ENCODE measurements at regions not wholly inside any gene's neighbourhood (a gene's known extent, or its start where the extent isn't known, plus 50 kb on each side); places are given as distances from the start of the nearest gene placed in this dataset.

- H3K4me3 ChIP-seq, result no peak overlapping the region
- no peaks in the 10 kb centered on the region for H3K27me3 ChIP-seq
- 80 to 83% methylated on average over 9 of the region's 9 CpGs for WGBS, 2 donors
- DNase-seq, result no peak
- intact Hi-C loops (cut with DNase I; ENCODE audit: low total_unique reads), result no loop called here
- TF ChIP-seq POLR2A (IDR thresholded peaks at IDR 0.05), result no peak
- TF ChIP-seq CTCF (IDR thresholded peaks at IDR 0.05), result no peak
- H3K27ac ChIP-seq, result no peak overlapping the region
- no peaks in the 10 kb centered on the region for H3K4me1 ChIP-seq
- no peaks in the 10 kb centered on the region for H3K9me3 ChIP-seq
- H3K36me3 ChIP-seq (ENCODE audit: low read depth, missing control alignments), result no peaks in the 10 kb centered on the region
Observed at GRCh38 chr7:142618655-142619351, 130.5 kb upstream of the PRSS1 start.

GRCh38 chr7:142616842-142617241 lies 132.4 kb upstream of the PRSS1 start:
- WGBS, 2 donors, result 82 to 86% methylated on average over 2 of the region's 2 CpGs

GRCh38 chr7:142616121-142616643 lies 133.1 kb upstream of the PRSS1 start:
- 86 to 87% methylated on average over 11 of the region's 11 CpGs for WGBS, 2 donors
- DNase-seq, result no peak
- intact Hi-C loops (cut with DNase I; ENCODE audit: low total_unique reads), result no loop called here
- H3K36me3 ChIP-seq (ENCODE audit: low read depth, missing control alignments), result no peaks in the 10 kb centered on the region
- no peak overlapping the region for H3K4me3 ChIP-seq
- H3K9me3 ChIP-seq, result no peaks in the 10 kb centered on the region
- H3K4me1 ChIP-seq, result peaks cover 9% of the 10 kb centered on the region
- H3K27ac ChIP-seq, result no peak overlapping the region
- no peak for TF ChIP-seq POLR2A (IDR thresholded peaks at IDR 0.05)
- no peak for TF ChIP-seq CTCF (IDR thresholded peaks at IDR 0.05)
- no peaks in the 10 kb centered on the region for H3K27me3 ChIP-seq

More at GRCh38 chr7:142616842-142617241, 132.4 kb upstream of the PRSS1 start:
- Histone ChIP-seq H3K36me3 (ENCODE audit: low read depth, missing control alignments) (no peaks in the 10 kb centered on the region), H3K9me3 (no peaks in the 10 kb centered on the region), H3K27ac (no peak overlapping the region), H3K4me3 (no peak overlapping the region), H3K4me1 (peaks cover 4% of the 10 kb centered on the region), H3K27me3 (no peaks in the 10 kb centered on the region)
- intact Hi-C loops (cut with DNase I; ENCODE audit: low total_unique reads), result no loop called here
- TF ChIP-seq CTCF (IDR thresholded peaks at IDR 0.05), result no peak
- no peak for TF ChIP-seq POLR2A (IDR thresholded peaks at IDR 0.05)
- DNase-seq, result no peak

- Histone ChIP-seq H3K4me3 (no peak overlapping the region), H3K27me3 (no peaks in the 10 kb centered on the region), H3K4me1 (peaks cover 9% of the 10 kb centered on the region), H3K9me3 (no peaks in the 10 kb centered on the region), H3K27ac (no peak overlapping the region), H3K36me3 (ENCODE audit: low read depth, missing control alignments) (no peaks in the 10 kb centered on the region)
- no peak for DNase-seq
- intact Hi-C loops (cut with DNase I; ENCODE audit: low total_unique reads), result no loop called here
- TF ChIP-seq CTCF (IDR thresholded peaks at IDR 0.05) (no peak), POLR2A (IDR thresholded peaks at IDR 0.05) (no peak)
- WGBS, 2 donors, result 84 to 97% methylated on average over 5 of the region's 5 CpGs
Observed at GRCh38 chr7:142615508-142615907, 133.8 kb upstream of the PRSS1 start.

- TF ChIP-seq POLR2A (IDR thresholded peaks at IDR 0.05), result no peak
- no peak for TF ChIP-seq CTCF (IDR thresholded peaks at IDR 0.05)
- no peak overlapping the region for H3K27ac ChIP-seq
- WGBS, 2 donors, result 95 to 96% methylated on average over 2 of the region's 2 CpGs
- H3K27me3 ChIP-seq, result no peaks in the 10 kb centered on the region
- intact Hi-C loops (cut with DNase I; ENCODE audit: low total_unique reads), result no loop called here
- DNase-seq, result no peak
- H3K4me3 ChIP-seq, result no peak overlapping the region
- peaks cover 9% of the 10 kb centered on the region for H3K4me1 ChIP-seq
- no peaks in the 10 kb centered on the region for H3K36me3 ChIP-seq (ENCODE audit: low read depth, missing control alignments)
- no peaks in the 10 kb centered on the region for H3K9me3 ChIP-seq
Observed at GRCh38 chr7:142614116-142614515, 135.2 kb upstream of the PRSS1 start.

Measured in testis (tissue), 2 donors.